ENCODE measurements at regions not wholly inside any gene's neighbourhood (a gene's known extent, or its start where the extent isn't known, plus 50 kb on each side); places are given as distances from the start of the nearest gene placed in this dataset.

GRCh38 chr10:84997870-84998269 lies 669.5 kb downstream of the CCSER2 start (continued):
- TF ChIP-seq ETS1 (IDR thresholded peaks at IDR 0.05): no peak
- no peak for TF ChIP-seq CTCF (conservative IDR thresholded peaks at IDR 0.05; ENCODE audit: low read depth in 2 of 2)
- no peak for TF ChIP-seq ZNF114 (CRISPR knock-in tag; IDR thresholded peaks at IDR 0.05)
- no peak for TF ChIP-seq ZNF331 (CRISPR knock-in tag; IDR thresholded peaks at IDR 0.05; ENCODE audit: low read depth)
- TF ChIP-seq POLR2AphosphoS5 (IDR thresholded peaks at IDR 0.05; ENCODE audit: low read depth): no peak
- no peak for TF ChIP-seq STAT1 (IDR thresholded peaks at IDR 0.05; ENCODE audit: unreplicated experiment)
- no peak for TF ChIP-seq EZH2 (IDR thresholded peaks at IDR 0.05; ENCODE audit: low read depth, unreplicated experiment)
- TF ChIP-seq NANOG (IDR thresholded peaks at IDR 0.05; ENCODE audit: borderline replicate concordance): no peak

- H3K4me1 Mint-ChIP-seq: no peaks in the 10 kb centered on the region
- no peaks in the 10 kb centered on the region for H3K4me1 ChIP-seq (ENCODE audit: insufficient read depth)
- H3K27ac ChIP-seq (ENCODE audit: low read depth): no peak overlapping the region
- H2AFZ ChIP-seq: no peak overlapping the region
- H4K20me1 ChIP-seq (replicated peaks; ENCODE audit: insufficient read depth): no peaks in the 10 kb centered on the region
- H3K4me3 ChIP-seq: no peak overlapping the region
- H3K4me3 Mint-ChIP-seq: no peak overlapping the region
- no peaks in the 10 kb centered on the region for H3K36me3 ChIP-seq (ENCODE audit: insufficient read depth)
- DNase-seq (ENCODE audit: low spot score) (no peak), ATAC-seq (no peak)
- no peaks in the 10 kb centered on the region for H3F3A ChIP-seq (replicated peaks; ENCODE audit: low read depth)
- peaks cover 79% of the 10 kb centered on the region for H3K9me3 Mint-ChIP-seq
- no peak overlapping the region for H3K4me2 ChIP-seq
- H3K9me2 ChIP-seq (ENCODE audit: insufficient read depth): no peaks in the 10 kb centered on the region
- H3K79me2 ChIP-seq (replicated peaks; ENCODE audit: insufficient read depth): no peaks in the 10 kb centered on the region
- no peaks in the 10 kb centered on the region for H3K27me3 ChIP-seq (ENCODE audit: insufficient read depth)
- H3K36me3 Mint-ChIP-seq (ENCODE audit: low read depth): no peaks in the 10 kb centered on the region
- no peaks in the 10 kb centered on the region for H3K27me3 Mint-ChIP-seq (ENCODE audit: insufficient read depth, low read depth, poor library complexity)
- no peak overlapping the region for H3K27ac Mint-ChIP-seq
- TF ChIP-seq REST (IDR thresholded peaks at IDR 0.05; ENCODE audit: unreplicated experiment) (no peak), ZNF331 (CRISPR knock-in tag; IDR thresholded peaks at IDR 0.05; ENCODE audit: low read depth) (no peak), ETS1 (IDR thresholded peaks at IDR 0.05) (no peak), CREB1 (CRISPR knock-in tag; IDR thresholded peaks at IDR 0.05; ENCODE audit: low read depth) (no peak), CTCF (conservative IDR thresholded peaks at IDR 0.05; ENCODE audit: low read depth in 2 of 2) (no peak)
These were observed 671.5 kb downstream of the CCSER2 start for GRCh38 chr10:84999929-85000328.

Data from GM23338 (cell line).